ENCODE measurements at regions not wholly inside any gene's neighbourhood (a gene's known extent, or its start where the extent isn't known, plus 50 kb on each side); places are given as distances from the start of the nearest gene placed in this dataset.
A peak's percentile ranks its signal among the peaks of the same experiment; 100 is the strongest.

- Mint-ChIP-seq H3K4me1 (ENCODE audit: low read depth, unreplicated experiment) (peaks cover 8% of the 10 kb centered on the region), H3K4me3 (ENCODE audit: low read depth, unreplicated experiment) (no peak overlapping the region), H3K27me3 (ENCODE audit: unreplicated experiment) (peaks cover 19% of the 10 kb centered on the region), H3K36me3 (ENCODE audit: insufficient read depth, unreplicated experiment) (no peaks in the 10 kb centered on the region), H3K27ac (ENCODE audit: unreplicated experiment) (no peak overlapping the region), H3K9me3 (ENCODE audit: low read depth, unreplicated experiment) (peaks cover 2% of the 10 kb centered on the region)
- no peak for DNase-seq
- intact Hi-C loops (cut with micrococcal nuclease; ENCODE audit: unreplicated experiment): no loop called here
- CTCF ChIA-PET: no interaction called here
- TF ChIP-seq CTCF (IDR thresholded peaks at IDR 0.05; ENCODE audit: unreplicated experiment): no peak
- no TSS peak for BruUV-seq (replicated peaks)
These were observed 312.1 kb downstream of the GPAM start for GRCh38 chr10:111871458-111871857.

DNA sequence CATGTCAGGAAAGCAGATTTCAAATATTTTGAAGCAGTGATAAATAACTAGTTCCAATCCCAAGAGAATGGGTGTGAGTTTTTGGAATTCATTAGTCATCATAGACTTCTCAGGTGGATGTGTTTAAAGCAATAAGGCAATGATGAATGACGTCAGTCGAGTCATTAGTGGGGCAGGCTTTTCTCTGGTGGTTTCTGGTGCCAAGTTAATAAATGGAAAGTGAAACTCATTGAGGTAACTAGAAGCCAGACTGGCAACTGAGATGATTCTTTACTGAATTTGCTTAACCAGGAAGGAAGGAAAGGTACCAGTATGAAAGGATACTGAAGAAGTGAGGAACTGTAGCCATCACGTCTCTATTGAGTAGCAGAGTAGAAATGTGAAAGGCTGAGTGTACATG, 311.0 kb downstream of the GPAM start:
- H3K27ac Mint-ChIP-seq (ENCODE audit: unreplicated experiment): no peak overlapping the region
- no peak for TF ChIP-seq CTCF (IDR thresholded peaks at IDR 0.05; ENCODE audit: unreplicated experiment)
- peaks cover 8% of the 10 kb centered on the region for H3K4me1 Mint-ChIP-seq (ENCODE audit: low read depth, unreplicated experiment)
- intact Hi-C loops (cut with micrococcal nuclease; ENCODE audit: unreplicated experiment): no loop called here
- no peaks in the 10 kb centered on the region for H3K36me3 Mint-ChIP-seq (ENCODE audit: insufficient read depth, unreplicated experiment)
- H3K9me3 Mint-ChIP-seq (ENCODE audit: low read depth, unreplicated experiment): peaks cover 2% of the 10 kb centered on the region
- H3K27me3 Mint-ChIP-seq (ENCODE audit: unreplicated experiment): peaks cover 19% of the 10 kb centered on the region
- peak; percentile 15 for DNase-seq
- BruUV-seq (replicated peaks): no TSS peak
- H3K4me3 Mint-ChIP-seq (ENCODE audit: low read depth, unreplicated experiment): no peak overlapping the region
- CTCF ChIA-PET: no interaction called here

GRCh38 chr10:111873041-111873440, 310.5 kb downstream of the GPAM start:
- H3K27ac Mint-ChIP-seq (ENCODE audit: unreplicated experiment): no peak overlapping the region

DNA sequence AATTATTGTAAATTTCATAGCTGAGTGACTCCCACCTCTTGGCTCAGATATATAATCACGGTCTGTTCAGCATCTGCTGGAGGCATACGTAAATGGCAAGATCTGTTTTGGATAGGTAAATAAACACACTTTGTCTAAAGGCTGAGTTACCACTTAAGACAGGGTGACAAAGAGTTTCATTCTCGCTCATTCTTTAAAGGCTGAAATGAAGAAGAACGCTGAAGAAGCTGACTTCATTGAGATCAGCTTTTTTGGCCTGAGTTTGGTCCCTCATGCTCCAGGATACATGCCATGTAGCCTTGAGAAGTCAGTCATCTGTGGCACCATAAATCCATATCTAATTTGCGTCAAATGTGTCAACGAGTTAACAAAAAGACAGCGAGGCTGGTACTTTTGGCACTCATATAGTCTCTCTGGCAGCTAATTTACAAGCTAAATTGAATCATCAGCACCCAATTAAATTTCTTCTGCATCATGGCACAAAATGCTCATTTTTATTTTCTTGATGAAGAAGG, 309.9 kb downstream of the GPAM start:
- no peak for DNase-seq
- H3K27me3 Mint-ChIP-seq (ENCODE audit: unreplicated experiment): peaks cover 12% of the 10 kb centered on the region
- peaks cover 2% of the 10 kb centered on the region for H3K9me3 Mint-ChIP-seq (ENCODE audit: low read depth, unreplicated experiment)
- intact Hi-C loops (cut with micrococcal nuclease; ENCODE audit: unreplicated experiment): no loop called here
- CTCF ChIA-PET: no interaction called here
- H3K27ac Mint-ChIP-seq (ENCODE audit: unreplicated experiment): no peak overlapping the region
- BruUV-seq (replicated peaks): no TSS peak
- peaks cover 8% of the 10 kb centered on the region for H3K4me1 Mint-ChIP-seq (ENCODE audit: low read depth, unreplicated experiment)
- H3K36me3 Mint-ChIP-seq (ENCODE audit: insufficient read depth, unreplicated experiment): no peaks in the 10 kb centered on the region
- no peak for TF ChIP-seq CTCF (IDR thresholded peaks at IDR 0.05; ENCODE audit: unreplicated experiment)
- H3K4me3 Mint-ChIP-seq (ENCODE audit: low read depth, unreplicated experiment): no peak overlapping the region

More at GRCh38 chr10:111873041-111873440, 310.5 kb downstream of the GPAM start:
- Mint-ChIP-seq H3K36me3 (ENCODE audit: insufficient read depth, unreplicated experiment) (no peaks in the 10 kb centered on the region), H3K4me3 (ENCODE audit: low read depth, unreplicated experiment) (no peak overlapping the region), H3K27me3 (ENCODE audit: unreplicated experiment) (peaks cover 18% of the 10 kb centered on the region), H3K9me3 (ENCODE audit: low read depth, unreplicated experiment) (peaks cover 2% of the 10 kb centered on the region), H3K4me1 (ENCODE audit: low read depth, unreplicated experiment) (peaks cover 8% of the 10 kb centered on the region)
- DNase-seq: no peak
- CTCF ChIA-PET: no interaction called here
- no peak for TF ChIP-seq CTCF (IDR thresholded peaks at IDR 0.05; ENCODE audit: unreplicated experiment)
- BruUV-seq (replicated peaks): no TSS peak
- intact Hi-C loops (cut with micrococcal nuclease; ENCODE audit: unreplicated experiment): no loop called here
